ENCODE measurements at regions not wholly inside any gene's neighbourhood (a gene's known extent, or its start where the extent isn't known, plus 50 kb on each side); places are given as distances from the start of the nearest gene placed in this dataset.

DNA sequence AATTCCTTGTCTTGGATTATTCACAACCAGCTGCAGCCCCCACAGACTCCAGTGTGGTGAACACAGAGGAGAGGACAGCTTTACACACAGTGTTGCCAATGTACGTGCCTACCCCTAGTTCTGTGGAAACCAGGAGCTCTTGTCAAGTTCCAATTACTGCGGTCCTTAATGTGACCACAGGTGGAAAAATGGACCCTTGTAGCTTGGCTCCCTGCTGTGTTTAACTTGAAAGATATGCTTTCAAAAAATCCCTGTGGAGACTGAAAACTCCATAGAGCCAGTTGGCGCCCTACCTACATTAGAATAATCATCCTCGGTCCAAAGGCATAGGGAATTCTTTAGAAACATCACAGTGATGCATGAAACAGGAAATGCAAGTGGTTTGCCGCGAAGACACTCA lies 118.3 kb upstream of the SLC22A23 start:
- Histone ChIP-seq H3K27me3 (ENCODE audit: insufficient read depth, low read length, poor library complexity, severe bottlenecking) (no peaks in the 10 kb centered on the region), H3K9me3 (ENCODE audit: insufficient read depth, low read depth, low read length) (no peaks in the 10 kb centered on the region), H3K4me1 (ENCODE audit: insufficient read depth, low read length, poor library complexity, severe bottlenecking) (peaks cover 18% of the 10 kb centered on the region), H3K9ac (ENCODE audit: low read depth, low read length, poor library complexity, severe bottlenecking) (no peak overlapping the region), H3K4me2 (ENCODE audit: low read depth, low read length, poor library complexity, severe bottlenecking) (peak overlapping the region; percentile 26), H4K20me1 (ENCODE audit: insufficient read depth, low read length, poor library complexity, severe bottlenecking) (no peaks in the 10 kb centered on the region), H3K79me2 (ENCODE audit: insufficient read depth, low read length) (no peaks in the 10 kb centered on the region), H3K4me3 (ENCODE audit: low read length, poor library complexity, severe bottlenecking) (no peak overlapping the region), H2AFZ (ENCODE audit: low read length) (no peak overlapping the region), H3K9me2 (replicated peaks; ENCODE audit: low read depth, low read length) (no peaks in the 10 kb centered on the region), H3K36me3 (ENCODE audit: insufficient read depth, low read length) (no peaks in the 10 kb centered on the region), H3F3A (ENCODE audit: low read depth) (no peaks in the 10 kb centered on the region)
- TF ChIP-seq EZH2phosphoT487 (IDR thresholded peaks at IDR 0.05; ENCODE audit: borderline replicate concordance) = no peak
- TF ChIP-seq, protein P1, sequence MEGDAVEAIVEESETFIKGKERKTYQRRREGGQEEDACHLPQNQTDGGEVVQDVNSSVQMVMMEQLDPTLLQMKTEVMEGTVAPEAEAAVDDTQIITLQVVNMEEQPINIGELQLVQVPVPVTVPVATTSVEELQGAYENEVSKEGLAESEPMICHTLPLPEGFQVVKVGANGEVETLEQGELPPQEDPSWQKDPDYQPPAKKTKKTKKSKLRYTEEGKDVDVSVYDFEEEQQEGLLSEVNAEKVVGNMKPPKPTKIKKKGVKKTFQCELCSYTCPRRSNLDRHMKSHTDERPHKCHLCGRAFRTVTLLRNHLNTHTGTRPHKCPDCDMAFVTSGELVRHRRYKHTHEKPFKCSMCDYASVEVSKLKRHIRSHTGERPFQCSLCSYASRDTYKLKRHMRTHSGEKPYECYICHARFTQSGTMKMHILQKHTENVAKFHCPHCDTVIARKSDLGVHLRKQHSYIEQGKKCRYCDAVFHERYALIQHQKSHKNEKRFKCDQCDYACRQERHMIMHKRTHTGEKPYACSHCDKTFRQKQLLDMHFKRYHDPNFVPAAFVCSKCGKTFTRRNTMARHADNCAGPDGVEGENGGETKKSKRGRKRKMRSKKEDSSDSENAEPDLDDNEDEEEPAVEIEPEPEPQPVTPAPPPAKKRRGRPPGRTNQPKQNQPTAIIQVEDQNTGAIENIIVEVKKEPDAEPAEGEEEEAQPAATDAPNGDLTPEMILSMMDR (conservative IDR thresholded peaks at IDR 0.05; ENCODE audit: low read length) = no peak

DNA sequence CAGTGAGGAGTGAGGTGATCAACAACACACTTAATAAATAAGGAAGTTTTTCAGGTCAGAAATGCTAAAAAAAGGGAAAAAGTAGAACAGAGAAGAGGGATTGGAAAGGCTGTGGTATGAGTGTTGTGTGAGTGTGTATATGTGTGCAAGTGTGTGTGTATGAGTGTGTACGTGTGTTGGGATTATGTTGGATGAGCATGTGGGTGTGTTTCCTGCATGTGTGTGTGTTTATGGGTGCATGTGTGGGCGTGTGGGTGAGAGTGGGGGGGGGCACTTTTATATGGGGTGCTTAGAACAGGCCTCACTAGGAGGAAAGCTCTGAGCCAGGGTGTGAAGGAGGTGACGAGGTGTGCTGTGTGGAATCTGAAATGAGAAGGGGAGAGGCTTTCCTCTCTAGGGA lies 116.8 kb upstream of the SLC22A23 start:
- H3K4me1 ChIP-seq (ENCODE audit: insufficient read depth, low read length, poor library complexity, severe bottlenecking) = peaks cover 22% of the 10 kb centered on the region
- no peak overlapping the region for H3K9ac ChIP-seq (ENCODE audit: low read depth, low read length, poor library complexity, severe bottlenecking)
- H3K4me3 ChIP-seq (ENCODE audit: low read length, poor library complexity, severe bottlenecking) = no peak overlapping the region
- no peaks in the 10 kb centered on the region for H3F3A ChIP-seq (ENCODE audit: low read depth)
- no peaks in the 10 kb centered on the region for H3K9me2 ChIP-seq (replicated peaks; ENCODE audit: low read depth, low read length)
- no peak for TF ChIP-seq EZH2phosphoT487 (IDR thresholded peaks at IDR 0.05; ENCODE audit: borderline replicate concordance)
- TF ChIP-seq, protein P1 (conservative IDR thresholded peaks at IDR 0.05; ENCODE audit: low read length) = no peak
- no peak overlapping the region for H3K4me2 ChIP-seq (ENCODE audit: low read depth, low read length, poor library complexity, severe bottlenecking)
- H4K20me1 ChIP-seq (ENCODE audit: insufficient read depth, low read length, poor library complexity, severe bottlenecking) = no peaks in the 10 kb centered on the region
- no peaks in the 10 kb centered on the region for H3K36me3 ChIP-seq (ENCODE audit: insufficient read depth, low read length)
- H3K79me2 ChIP-seq (ENCODE audit: insufficient read depth, low read length) = no peaks in the 10 kb centered on the region
- no peaks in the 10 kb centered on the region for H3K27me3 ChIP-seq (ENCODE audit: insufficient read depth, low read length, poor library complexity, severe bottlenecking)
- no peaks in the 10 kb centered on the region for H3K9me3 ChIP-seq (ENCODE audit: insufficient read depth, low read depth, low read length)
- H2AFZ ChIP-seq (ENCODE audit: low read length) = no peak overlapping the region

DNA sequence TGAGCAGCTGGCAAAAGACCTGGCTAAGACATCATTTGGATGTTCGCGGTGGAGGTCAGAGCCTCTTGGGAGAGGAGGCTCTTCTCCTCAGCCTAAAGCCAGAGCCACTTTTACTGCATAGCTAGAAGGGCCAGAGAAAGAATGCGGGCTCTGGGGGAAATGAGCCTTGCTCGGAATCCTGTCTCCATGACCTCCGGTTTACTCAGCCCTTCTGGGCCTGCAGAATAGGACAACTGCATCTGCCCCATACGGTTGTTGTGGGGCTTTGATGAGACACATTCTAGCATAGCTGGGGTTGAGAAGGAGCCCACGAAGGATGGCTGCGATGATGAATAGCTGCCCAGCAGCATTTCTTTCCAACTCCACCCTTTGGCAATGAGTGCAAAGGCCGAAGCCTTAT lies 115.0 kb upstream of the SLC22A23 start:
- no peak overlapping the region for H3K9ac ChIP-seq (ENCODE audit: low read depth, low read length, poor library complexity, severe bottlenecking)
- peaks cover 16% of the 10 kb centered on the region for H3K4me1 ChIP-seq (ENCODE audit: insufficient read depth, low read length, poor library complexity, severe bottlenecking)
- H3K9me2 ChIP-seq (replicated peaks; ENCODE audit: low read depth, low read length) = no peaks in the 10 kb centered on the region
- TF ChIP-seq, protein P1 (conservative IDR thresholded peaks at IDR 0.05; ENCODE audit: low read length) = no peak
- no peak for TF ChIP-seq EZH2phosphoT487 (IDR thresholded peaks at IDR 0.05; ENCODE audit: borderline replicate concordance)
- no peaks in the 10 kb centered on the region for H3K9me3 ChIP-seq (ENCODE audit: insufficient read depth, low read depth, low read length)
- no peaks in the 10 kb centered on the region for H3K79me2 ChIP-seq (ENCODE audit: insufficient read depth, low read length)
- H3K4me3 ChIP-seq (ENCODE audit: low read length, poor library complexity, severe bottlenecking) = no peak overlapping the region
- H3K27me3 ChIP-seq (ENCODE audit: insufficient read depth, low read length, poor library complexity, severe bottlenecking) = no peaks in the 10 kb centered on the region
- H3F3A ChIP-seq (ENCODE audit: low read depth) = no peaks in the 10 kb centered on the region
- no peaks in the 10 kb centered on the region for H3K36me3 ChIP-seq (ENCODE audit: insufficient read depth, low read length)
- H2AFZ ChIP-seq (ENCODE audit: low read length) = no peak overlapping the region
- no peaks in the 10 kb centered on the region for H4K20me1 ChIP-seq (ENCODE audit: insufficient read depth, low read length, poor library complexity, severe bottlenecking)
- no peak overlapping the region for H3K4me2 ChIP-seq (ENCODE audit: low read depth, low read length, poor library complexity, severe bottlenecking)
